OCI-LY1 (cell line): ENCODE measurements at regions not wholly inside any gene's neighbourhood (a gene's known extent, or its start where the extent isn't known, plus 50 kb on each side); places are given as distances from the start of the nearest gene placed in this dataset.

Source experiments
- H2AFZ ChIP-seq: fragments of 200-600 bp; sonication (generic), shearing (Covaris generic); 2 replicates; pipeline ENCODE4 v1.6.0; 2014; ENCODE audit warnings: antibody characterized with exemption, mild to moderate bottlenecking, low read length
- H3F3A ChIP-seq: fragments of 200-600 bp; sonication (generic), shearing (Covaris generic); 2 replicates; pipeline ENCODE4 v1.6.0; 2014; ENCODE audit warnings: mild to moderate bottlenecking, antibody characterized with exemption, low read length, moderate library complexity; ENCODE audit not compliant: insufficient read depth
- H3K27ac ChIP-seq: fragments of 200-600 bp; sonication (generic); 2 replicates; pipeline ENCODE4 v1.5.1; 2014; ENCODE audit warnings: low read length, mixed run types, mild to moderate bottlenecking, low read depth; ENCODE audit not compliant: poor library complexity, severe bottlenecking
- H3K27me3 ChIP-seq: fragments of 200-600 bp; sonication (generic); 2 replicates; pipeline ENCODE4 v1.6.0; 2014; ENCODE audit warnings: antibody characterized with exemption, mild to moderate bottlenecking, low read length, moderate library complexity; ENCODE audit not compliant: insufficient read depth
- H3K36me3 ChIP-seq: fragments of 200-600 bp; sonication (generic); 2 replicates; pipeline ENCODE4 v1.6.1; 2014; ENCODE audit warnings: mild to moderate bottlenecking, antibody characterized with exemption, low read length, moderate library complexity, mixed read lengths; ENCODE audit not compliant: insufficient read depth
- H3K4me1 ChIP-seq: fragments of 200-600 bp; sonication (generic); 2 replicates; pipeline ENCODE4 v1.5.1; 2014; ENCODE audit warnings: mild to moderate bottlenecking, low read length, moderate library complexity; ENCODE audit not compliant: insufficient read depth, severe bottlenecking
- H3K4me2 ChIP-seq: fragments of 200-600 bp; sonication (generic), shearing (Covaris generic); 2 replicates; pipeline ENCODE4 v1.6.1; 2014; ENCODE audit warnings: low read length
- H3K4me3 ChIP-seq: fragments of 200-600 bp; sonication (generic); 2 replicates; pipeline ENCODE4 v1.5.1; 2014; ENCODE audit warnings: low read length, low read depth, mild to moderate bottlenecking, mixed read lengths; ENCODE audit not compliant: poor library complexity, severe bottlenecking
- H3K79me2 ChIP-seq: fragments of 200-600 bp; shearing (Covaris generic); 2 replicates; pipeline ENCODE4 v1.6.1; 2016; ENCODE audit warnings: mixed run types, low read length, mixed read lengths; ENCODE audit not compliant: insufficient read depth
- H3K9ac ChIP-seq: fragments of 200-600 bp; sonication (generic), shearing (Covaris generic); 2 replicates; pipeline ENCODE4 v1.6.1; 2014; ENCODE audit warnings: mild to moderate bottlenecking, low read length, mixed read lengths
- H3K9me2 ChIP-seq: fragments of 200-600 bp; sonication (generic), shearing (Covaris generic); 2 replicates; pipeline ENCODE4 v1.6.1; 2014; ENCODE audit warnings: low read depth, mild to moderate bottlenecking, low read length, mixed read lengths
- H3K9me3 ChIP-seq: fragments of 200-600 bp; shearing (Covaris generic); 2 replicates; pipeline ENCODE4 v1.6.1; 2014; ENCODE audit warnings: low read length, mixed read lengths
- H4K20me1 ChIP-seq: fragments of 200-600 bp; sonication (generic), shearing (Covaris generic); 2 replicates; pipeline ENCODE4 v1.6.0; 2016; ENCODE audit warnings: mild to moderate bottlenecking, low read length; ENCODE audit not compliant: insufficient read depth
- EZH2 ChIP-seq: fragments of 200-600 bp; sonication (generic), shearing (Covaris generic); IDR thresholded peaks from 2 replicates; pipeline ENCODE4 v1.8.0; 2017; ENCODE audit warnings: borderline replicate concordance, mixed run types, mild to moderate bottlenecking, antibody characterized with exemption, low read length, moderate library complexity, mixed read lengths
- TF ChIP-seq, protein P1 (sequence below): fragments of 200-600 bp; sonication (generic), shearing (Covaris generic); IDR thresholded peaks from 2 replicates; pipeline ENCODE4 v1.5.1; 2017; ENCODE audit warnings: mild to moderate bottlenecking, antibody characterized with exemption, low read length, moderate library complexity, mixed read lengths

DNA sequence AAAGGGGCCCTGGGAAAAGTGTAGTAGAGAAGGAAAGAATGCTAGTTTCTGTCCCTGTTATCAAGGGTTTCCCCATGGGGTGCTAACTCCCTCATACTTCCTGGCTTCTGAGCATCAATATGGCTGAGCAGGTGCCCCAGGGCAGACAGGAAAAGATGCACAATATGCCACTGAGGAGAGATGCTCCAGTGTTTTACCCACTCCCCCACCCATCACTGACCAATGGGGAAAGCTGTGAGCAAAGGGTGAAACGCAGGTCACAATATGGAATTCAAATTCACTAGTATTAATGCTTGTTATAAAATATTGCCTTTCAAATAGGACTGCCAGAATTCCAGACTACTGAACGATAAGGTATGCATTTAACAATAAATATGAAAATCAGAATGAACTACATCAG, 187.5 kb upstream of the CTNNB1 start:
- no peaks in the 10 kb centered on the region for H3F3A ChIP-seq
- H3K4me3 ChIP-seq: no peak overlapping the region
- H3K36me3 ChIP-seq: no peaks in the 10 kb centered on the region
- no peak overlapping the region for H3K9ac ChIP-seq
- H3K27me3 ChIP-seq: no peaks in the 10 kb centered on the region
- H3K79me2 ChIP-seq: no peaks in the 10 kb centered on the region
- no peaks in the 10 kb centered on the region for H3K4me1 ChIP-seq
- no peaks in the 10 kb centered on the region for H4K20me1 ChIP-seq
- no peak for TF ChIP-seq EZH2
- TF ChIP-seq, protein P1, sequence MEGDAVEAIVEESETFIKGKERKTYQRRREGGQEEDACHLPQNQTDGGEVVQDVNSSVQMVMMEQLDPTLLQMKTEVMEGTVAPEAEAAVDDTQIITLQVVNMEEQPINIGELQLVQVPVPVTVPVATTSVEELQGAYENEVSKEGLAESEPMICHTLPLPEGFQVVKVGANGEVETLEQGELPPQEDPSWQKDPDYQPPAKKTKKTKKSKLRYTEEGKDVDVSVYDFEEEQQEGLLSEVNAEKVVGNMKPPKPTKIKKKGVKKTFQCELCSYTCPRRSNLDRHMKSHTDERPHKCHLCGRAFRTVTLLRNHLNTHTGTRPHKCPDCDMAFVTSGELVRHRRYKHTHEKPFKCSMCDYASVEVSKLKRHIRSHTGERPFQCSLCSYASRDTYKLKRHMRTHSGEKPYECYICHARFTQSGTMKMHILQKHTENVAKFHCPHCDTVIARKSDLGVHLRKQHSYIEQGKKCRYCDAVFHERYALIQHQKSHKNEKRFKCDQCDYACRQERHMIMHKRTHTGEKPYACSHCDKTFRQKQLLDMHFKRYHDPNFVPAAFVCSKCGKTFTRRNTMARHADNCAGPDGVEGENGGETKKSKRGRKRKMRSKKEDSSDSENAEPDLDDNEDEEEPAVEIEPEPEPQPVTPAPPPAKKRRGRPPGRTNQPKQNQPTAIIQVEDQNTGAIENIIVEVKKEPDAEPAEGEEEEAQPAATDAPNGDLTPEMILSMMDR: no peak
- no peak overlapping the region for H3K27ac ChIP-seq
- H3K9me2 ChIP-seq: no peaks in the 10 kb centered on the region
- no peak overlapping the region for H3K4me2 ChIP-seq
- peaks cover 3% of the 10 kb centered on the region; the same call in 1 of the 2 replicates for H3K9me3 ChIP-seq
- H2AFZ ChIP-seq: no peak overlapping the region

GRCh38 chr3:41018855-41019254, 180.4 kb upstream of the CTNNB1 start:
- no peak overlapping the region for H3K4me2 ChIP-seq
- no peaks in the 10 kb centered on the region for H3K79me2 ChIP-seq
- TF ChIP-seq EZH2: no peak
- TF ChIP-seq, protein P1: no peak
- H3K9me3 ChIP-seq: no peaks in the 10 kb centered on the region
- H2AFZ ChIP-seq: no peak overlapping the region
- no peaks in the 10 kb centered on the region for H3K9me2 ChIP-seq
- H3K36me3 ChIP-seq: no peaks in the 10 kb centered on the region
- H4K20me1 ChIP-seq: no peaks in the 10 kb centered on the region
- no peaks in the 10 kb centered on the region for H3K4me1 ChIP-seq
- H3K9ac ChIP-seq: no peak overlapping the region
- H3K27me3 ChIP-seq: 0 out of 2 replicates have a peak, but pooled peaks cover under 1% of the 10 kb centered on the region
- no peak overlapping the region for H3K4me3 ChIP-seq
- H3K27ac ChIP-seq: no peak overlapping the region
- no peaks in the 10 kb centered on the region for H3F3A ChIP-seq

DNA sequence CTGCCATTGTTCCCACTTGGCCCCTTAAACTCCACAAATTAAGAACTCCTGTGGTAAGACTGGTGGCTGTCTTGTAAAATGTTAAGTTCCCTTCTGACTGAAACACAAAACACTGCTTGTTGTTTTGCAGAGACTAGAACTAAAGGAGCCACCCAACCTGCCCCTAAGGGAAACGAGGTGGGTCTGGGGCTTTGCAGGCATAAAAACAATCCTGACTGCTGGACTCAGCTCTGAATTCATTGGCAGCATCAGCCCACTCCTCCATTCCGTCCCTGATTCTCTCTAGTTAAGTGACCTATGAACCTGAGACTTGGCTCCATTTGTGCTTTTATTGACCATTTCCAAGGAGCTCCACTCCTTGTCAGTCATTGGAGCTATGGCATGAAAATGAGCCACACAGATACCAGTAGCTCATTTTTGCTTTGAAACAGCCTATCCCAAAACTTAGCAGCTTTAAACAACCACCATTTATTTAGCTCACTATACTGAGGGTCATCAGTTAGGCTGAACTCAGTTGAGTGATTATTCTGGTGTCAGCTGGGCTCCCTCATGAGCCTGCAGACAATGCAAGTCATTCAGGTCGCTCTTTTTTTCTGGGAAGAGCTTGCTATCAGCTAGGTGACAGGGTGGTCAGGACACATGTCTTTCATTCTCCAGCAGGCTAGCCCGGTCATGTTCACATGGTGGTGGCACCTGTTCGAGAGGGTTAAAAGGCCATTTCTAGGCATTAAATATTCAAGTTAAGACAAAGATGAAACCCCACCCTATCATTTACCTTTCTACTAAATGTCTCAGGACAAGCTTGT, 175.1 kb upstream of the CTNNB1 start:
- TF ChIP-seq, protein P1: no peak
- no peak for TF ChIP-seq EZH2
- Histone ChIP-seq H3K27me3 (peaks cover 7% of the 10 kb centered on the region; the same call in 1 of the 2 replicates), H3K4me3 (no peak overlapping the region), H3K4me2 (no peak overlapping the region), H3K9me3 (no peaks in the 10 kb centered on the region), H3K4me1 (no peaks in the 10 kb centered on the region), H3K9ac (no peak overlapping the region), H3K9me2 (no peaks in the 10 kb centered on the region), H3F3A (no peaks in the 10 kb centered on the region), H3K27ac (no peak overlapping the region), H3K36me3 (no peaks in the 10 kb centered on the region), H4K20me1 (no peaks in the 10 kb centered on the region), H2AFZ (no peak overlapping the region), H3K79me2 (no peaks in the 10 kb centered on the region)
